ENCODE measurements at regions not wholly inside any gene's neighbourhood (a gene's known extent, or its start where the extent isn't known, plus 50 kb on each side); places are given as distances from the start of the nearest gene placed in this dataset.

DNA sequence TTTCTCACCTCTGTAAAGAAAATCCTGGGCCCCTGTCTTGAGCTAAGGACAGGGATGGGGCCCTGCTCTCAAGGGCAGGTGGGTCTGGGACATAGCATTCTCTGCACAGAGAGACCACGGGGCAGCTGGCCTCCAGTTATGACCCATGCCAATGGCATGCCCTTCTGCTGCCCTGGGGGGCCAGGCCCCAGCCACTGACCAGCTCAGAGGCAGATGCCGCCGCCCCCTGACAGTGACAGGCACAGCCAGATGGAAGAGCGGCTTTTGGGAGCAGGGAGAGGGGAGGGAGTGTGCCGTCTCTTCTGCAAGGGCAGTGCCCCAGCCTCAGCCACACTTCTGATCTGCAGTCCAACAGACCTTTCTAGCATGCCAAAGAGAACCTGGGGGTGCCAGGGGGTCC is 114.8 kb upstream of the NAV2 start:
- Histone ChIP-seq H3K36me3 (replicated peaks) (no peaks in the 10 kb centered on the region), H3K27me3 (ENCODE audit: low read depth) (no peaks in the 10 kb centered on the region), H3K4me1 (no peaks in the 10 kb centered on the region), H3K9me3 (no peaks in the 10 kb centered on the region), H3K4me3 (no peak overlapping the region)
- in situ Hi-C loops (cut with MboI; ENCODE audit: low sequenced_read_pairs), result no loop called here
- DNase-seq (ENCODE audit: low spot score in 2 of 2), result no peak

- Histone ChIP-seq H3K27me3 (ENCODE audit: low read depth) (no peaks in the 10 kb centered on the region), H3K36me3 (replicated peaks) (no peaks in the 10 kb centered on the region), H3K9me3 (no peaks in the 10 kb centered on the region), H3K4me1 (no peaks in the 10 kb centered on the region), H3K4me3 (no peak overlapping the region)
- DNase-seq (ENCODE audit: low spot score in 2 of 2), result no peak
- in situ Hi-C loops (cut with MboI; ENCODE audit: low sequenced_read_pairs), result no loop called here
Measured at GRCh38 chr11:19597206-19597605, 115.4 kb upstream of the NAV2 start.

GRCh38 chr11:19595840-19596751 is 116.5 kb upstream of the NAV2 start:
- Histone ChIP-seq H3K4me3 (no peak overlapping the region), H3K9me3 (no peaks in the 10 kb centered on the region), H3K27me3 (ENCODE audit: low read depth) (no peaks in the 10 kb centered on the region), H3K4me1 (no peaks in the 10 kb centered on the region), H3K36me3 (replicated peaks) (no peaks in the 10 kb centered on the region)
- in situ Hi-C loops (cut with MboI; ENCODE audit: low sequenced_read_pairs), result no loop called here
- DNase-seq (ENCODE audit: low spot score in 2 of 2), result no peak

- H3K36me3 ChIP-seq (replicated peaks), result no peaks in the 10 kb centered on the region
- H3K27me3 ChIP-seq (ENCODE audit: low read depth), result no peaks in the 10 kb centered on the region
- no peaks in the 10 kb centered on the region for H3K9me3 ChIP-seq
- no peak for DNase-seq (ENCODE audit: low spot score in 2 of 2)
- H3K4me1 ChIP-seq, result no peaks in the 10 kb centered on the region
- in situ Hi-C loops (cut with MboI; ENCODE audit: low sequenced_read_pairs), result no loop called here
- H3K4me3 ChIP-seq, result no peak overlapping the region
Measured at GRCh38 chr11:19595499-19595839, 117.2 kb upstream of the NAV2 start.

DNA sequence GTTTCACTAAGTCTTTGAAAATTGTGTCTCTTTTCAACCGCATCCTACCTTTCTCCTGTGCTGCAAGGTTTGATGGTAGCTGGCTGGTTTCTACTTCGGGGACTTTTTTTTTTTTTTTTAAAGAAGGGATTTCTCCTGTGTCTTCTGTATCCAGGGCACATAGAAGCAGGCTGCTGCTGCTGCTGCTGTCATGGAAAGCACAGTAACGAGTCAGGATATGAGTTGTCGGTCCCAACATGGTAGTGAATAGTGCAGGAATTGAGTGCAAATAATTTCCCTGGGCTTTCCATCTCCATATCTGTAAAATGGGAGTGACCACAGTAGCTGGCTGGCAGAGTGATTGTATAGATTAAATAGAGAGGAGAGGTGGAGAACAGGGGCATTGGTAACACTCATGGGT is 118.3 kb upstream of the NAV2 start:
- DNase-seq (ENCODE audit: low spot score in 2 of 2), result no peak
- no peaks in the 10 kb centered on the region for H3K4me1 ChIP-seq
- no peaks in the 10 kb centered on the region for H3K9me3 ChIP-seq
- in situ Hi-C loops (cut with MboI; ENCODE audit: low sequenced_read_pairs), result no loop called here
- no peaks in the 10 kb centered on the region for H3K27me3 ChIP-seq (ENCODE audit: low read depth)
- no peaks in the 10 kb centered on the region for H3K36me3 ChIP-seq (replicated peaks)
- no peak overlapping the region for H3K4me3 ChIP-seq

GRCh38 chr11:19592842-19593241 is 119.8 kb upstream of the NAV2 start:
- no peak for DNase-seq (ENCODE audit: low spot score in 2 of 2)
- H3K4me1 ChIP-seq, result no peaks in the 10 kb centered on the region
- H3K27me3 ChIP-seq (ENCODE audit: low read depth), result no peaks in the 10 kb centered on the region
- no peak overlapping the region for H3K4me3 ChIP-seq
- in situ Hi-C loops (cut with MboI; ENCODE audit: low sequenced_read_pairs), result no loop called here
- H3K9me3 ChIP-seq, result no peaks in the 10 kb centered on the region
- no peaks in the 10 kb centered on the region for H3K36me3 ChIP-seq (replicated peaks)

DNA sequence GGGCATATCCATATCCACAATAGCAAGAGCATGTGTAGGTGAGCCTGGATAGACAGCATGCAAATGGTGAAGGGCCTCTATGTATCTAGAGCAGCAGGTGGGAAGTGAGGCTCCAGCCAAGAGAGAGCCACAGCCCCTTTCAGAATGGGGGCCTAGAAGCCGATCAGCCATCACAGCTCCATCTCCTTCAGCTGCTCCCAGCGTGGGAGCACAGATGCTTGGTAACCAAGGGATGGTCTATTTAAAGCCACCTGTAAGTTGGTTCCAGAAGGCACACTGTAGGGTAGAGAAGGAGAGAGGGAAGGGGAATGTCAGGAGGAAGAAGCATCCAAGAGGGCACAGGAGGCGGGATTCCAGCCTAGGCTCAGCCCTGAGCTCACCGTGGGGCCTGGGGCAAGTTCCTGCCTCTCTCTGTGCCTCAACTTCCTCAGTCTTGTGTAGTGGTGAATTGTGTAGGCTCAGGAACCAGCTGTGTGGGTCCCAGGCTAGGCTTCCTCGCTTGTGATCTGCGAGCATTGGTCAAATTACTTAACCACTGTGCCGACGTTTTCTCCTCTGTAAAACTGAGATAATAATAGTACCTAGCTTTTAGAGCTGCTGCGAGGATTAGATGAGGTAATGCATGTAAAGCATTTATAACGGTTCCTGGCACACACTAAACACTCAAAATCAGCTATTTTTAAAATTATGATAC is 122.9 kb upstream of the NAV2 start:
- Histone ChIP-seq H3K4me1 (no peaks in the 10 kb centered on the region), H3K27me3 (ENCODE audit: low read depth) (no peaks in the 10 kb centered on the region), H3K9me3 (no peaks in the 10 kb centered on the region), H3K36me3 (replicated peaks) (no peaks in the 10 kb centered on the region), H3K4me3 (no peak overlapping the region)
- DNase-seq (ENCODE audit: low spot score in 2 of 2), result no peak
- in situ Hi-C loops (cut with MboI; ENCODE audit: low sequenced_read_pairs), result no loop called here

- H3K9me3 ChIP-seq, result no peaks in the 10 kb centered on the region
- in situ Hi-C loops (cut with MboI; ENCODE audit: low sequenced_read_pairs), result no loop called here
- H3K4me1 ChIP-seq, result no peaks in the 10 kb centered on the region
- no peaks in the 10 kb centered on the region for H3K36me3 ChIP-seq (replicated peaks)
- no peak for DNase-seq (ENCODE audit: low spot score in 2 of 2)
- H3K27me3 ChIP-seq (ENCODE audit: low read depth), result no peaks in the 10 kb centered on the region
- H3K4me3 ChIP-seq, result no peak overlapping the region
Measured at GRCh38 chr11:19587979-19588378, 124.7 kb upstream of the NAV2 start.

GRCh38 chr11:19580646-19581045 is 132.0 kb upstream of the NAV2 start:
- Histone ChIP-seq H3K27me3 (ENCODE audit: low read depth) (no peaks in the 10 kb centered on the region), H3K9me3 (no peaks in the 10 kb centered on the region), H3K36me3 (replicated peaks) (no peaks in the 10 kb centered on the region), H3K4me1 (no peaks in the 10 kb centered on the region), H3K4me3 (no peak overlapping the region)
- in situ Hi-C loops (cut with MboI; ENCODE audit: low sequenced_read_pairs), result no loop called here
- DNase-seq (ENCODE audit: low spot score in 2 of 2), result no peak

DNA sequence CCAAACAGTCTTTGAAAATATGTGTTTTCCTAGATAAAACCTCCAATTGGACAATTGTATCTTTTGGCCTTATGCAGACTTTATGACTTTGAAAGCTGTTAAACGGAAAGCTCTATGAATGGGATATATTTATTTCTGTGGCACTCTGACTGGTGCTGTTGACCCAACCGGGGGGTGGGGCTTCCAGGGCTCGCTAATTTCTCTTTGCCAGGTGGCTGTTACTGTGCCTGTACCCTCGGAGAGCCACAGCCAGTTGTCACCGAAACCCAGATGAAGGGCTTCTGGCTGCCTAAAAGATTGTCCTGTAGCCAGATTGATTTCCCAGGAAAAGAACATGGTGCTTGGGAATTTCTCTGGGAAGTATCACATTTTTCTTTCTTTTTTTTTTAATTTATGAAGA is 132.7 kb upstream of the NAV2 start:
- no peaks in the 10 kb centered on the region for H3K36me3 ChIP-seq (replicated peaks)
- no peaks in the 10 kb centered on the region for H3K4me1 ChIP-seq
- H3K9me3 ChIP-seq, result no peaks in the 10 kb centered on the region
- in situ Hi-C loops (cut with MboI; ENCODE audit: low sequenced_read_pairs), result no loop called here
- no peak overlapping the region for H3K4me3 ChIP-seq
- no peaks in the 10 kb centered on the region for H3K27me3 ChIP-seq (ENCODE audit: low read depth)
- DNase-seq (ENCODE audit: low spot score in 2 of 2), result no peak

- Histone ChIP-seq H3K27me3 (ENCODE audit: low read depth) (no peaks in the 10 kb centered on the region), H3K36me3 (replicated peaks) (no peaks in the 10 kb centered on the region), H3K4me1 (no peaks in the 10 kb centered on the region), H3K9me3 (no peaks in the 10 kb centered on the region), H3K4me3 (no peak overlapping the region)
- in situ Hi-C loops (cut with MboI; ENCODE audit: low sequenced_read_pairs), result no loop called here
- DNase-seq (ENCODE audit: low spot score in 2 of 2), result no peak
Measured at GRCh38 chr11:19578871-19579270, 133.8 kb upstream of the NAV2 start.

DNA sequence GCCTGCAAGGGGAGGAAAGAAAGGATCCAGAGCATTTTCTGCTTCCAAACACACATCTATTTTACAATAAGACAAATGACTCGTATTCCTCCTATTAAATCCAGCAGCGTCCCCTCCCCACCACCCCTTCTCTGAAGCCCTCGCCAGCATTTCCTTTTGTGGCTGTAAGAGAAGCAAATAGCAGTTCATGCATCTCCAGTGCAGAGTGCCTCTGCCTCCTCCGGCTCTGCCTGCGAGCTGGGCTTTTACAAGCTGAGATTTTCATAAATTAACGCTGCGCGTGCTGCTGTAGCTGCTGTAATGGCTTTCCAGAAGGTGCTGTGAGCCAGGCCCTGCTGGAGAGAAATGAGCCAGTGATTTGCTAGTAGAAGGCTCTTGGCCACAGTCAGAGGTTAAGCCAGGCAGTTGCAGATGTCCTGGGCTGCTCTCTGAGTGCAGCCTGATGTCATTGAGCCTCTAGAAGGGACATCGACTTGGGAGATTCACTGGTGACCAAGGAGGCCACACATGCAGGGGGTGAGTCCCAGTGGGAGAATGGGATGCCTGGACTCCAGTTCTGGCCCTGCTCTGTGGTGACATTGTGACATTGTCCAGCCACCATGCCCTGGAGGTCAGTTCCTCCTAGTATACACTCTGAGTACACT is 134.5 kb upstream of the NAV2 start:
- in situ Hi-C loops (cut with MboI; ENCODE audit: low sequenced_read_pairs), result no loop called here
- Histone ChIP-seq H3K27me3 (ENCODE audit: low read depth) (no peaks in the 10 kb centered on the region), H3K9me3 (no peaks in the 10 kb centered on the region), H3K36me3 (replicated peaks) (no peaks in the 10 kb centered on the region), H3K4me1 (no peaks in the 10 kb centered on the region), H3K4me3 (no peak overlapping the region)
- no peak for DNase-seq (ENCODE audit: low spot score in 2 of 2)

- H3K9me3 ChIP-seq, result no peaks in the 10 kb centered on the region
- no peaks in the 10 kb centered on the region for H3K4me1 ChIP-seq
- no peak for DNase-seq (ENCODE audit: low spot score in 2 of 2)
- H3K4me3 ChIP-seq, result no peak overlapping the region
- no peaks in the 10 kb centered on the region; the same call in 1 of the 2 replicates for H3K27me3 ChIP-seq (ENCODE audit: low read depth)
- in situ Hi-C loops (cut with MboI; ENCODE audit: low sequenced_read_pairs), result no loop called here
- H3K36me3 ChIP-seq (replicated peaks), result no peaks in the 10 kb centered on the region
Measured at GRCh38 chr11:19577391-19577975, 135.2 kb upstream of the NAV2 start.

DNA sequence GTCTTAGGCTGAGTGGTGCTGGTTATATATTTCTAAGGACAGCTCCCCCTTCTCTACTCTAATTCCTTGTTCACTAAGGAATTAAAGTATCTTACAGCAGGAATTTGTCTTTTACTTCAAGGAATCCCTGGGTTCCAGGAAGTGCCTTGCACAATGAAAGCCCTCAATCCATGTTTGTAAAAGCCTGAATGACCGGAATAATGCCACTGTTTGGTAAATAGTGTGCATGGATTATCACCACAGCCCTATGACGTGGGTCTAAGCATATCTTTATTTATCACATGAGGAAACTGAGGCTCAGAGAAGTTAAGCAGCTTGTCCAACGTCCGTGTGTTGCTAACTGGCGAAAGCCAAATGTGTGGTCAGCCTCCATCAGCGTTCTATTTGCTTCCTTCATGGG is 135.7 kb upstream of the NAV2 start:
- H3K9me3 ChIP-seq, result no peaks in the 10 kb centered on the region
- in situ Hi-C loops (cut with MboI; ENCODE audit: low sequenced_read_pairs), result no loop called here
- no peaks in the 10 kb centered on the region for H3K4me1 ChIP-seq
- H3K27me3 ChIP-seq (ENCODE audit: low read depth), result no peaks in the 10 kb centered on the region; the same call in 1 of the 2 replicates
- no peaks in the 10 kb centered on the region for H3K36me3 ChIP-seq (replicated peaks)
- no peak for DNase-seq (ENCODE audit: low spot score in 2 of 2)
- no peak overlapping the region for H3K4me3 ChIP-seq

All from HAP-1 (cell line).